Hepatocyte (in vitro differentiated cells): ENCODE measurements at regions not wholly inside any gene's neighbourhood (a gene's known extent, or its start where the extent isn't known, plus 50 kb on each side); places are given as distances from the start of the nearest gene placed in this dataset.

ENCODE experiments used
- DNase-seq: peaks from one replicate; pipeline ENCODE4 v3.0.0-alpha.2; 2016; ENCODE audit warnings: low spot score
- H2AFZ ChIP-seq: fragments of 200-600 bp; sonication (generic); 2 replicates; pipeline ENCODE4 v1.6.0; 2016; ENCODE audit warnings: antibody characterized with exemption, mild to moderate bottlenecking
- H3K27ac ChIP-seq: fragments of 200-600 bp; sonication (generic); 2 replicates; pipeline ENCODE4 v1.5.1; 2016; ENCODE audit warnings: mild to moderate bottlenecking
- H3K27me3 ChIP-seq: fragments of 200-600 bp; sonication (generic); 2 replicates; pipeline ENCODE4 v1.6.1; 2016
- H3K36me3 ChIP-seq: fragments of 200-600 bp; sonication (generic); replicated peaks from 2 replicates; pipeline ENCODE4 v1.5.1; 2016; ENCODE audit warnings: low read depth; ENCODE audit not compliant: insufficient read depth
- H3K4me1 ChIP-seq: fragments of 200-600 bp; sonication (generic); 2 replicates; pipeline ENCODE4 v1.5.1; 2016; ENCODE audit warnings: mild to moderate bottlenecking, moderate library complexity; ENCODE audit not compliant: insufficient read depth
- H3K4me2 ChIP-seq: fragments of 200-600 bp; sonication (generic); 2 replicates; pipeline ENCODE4 v1.6.0; 2016
- H3K4me3 ChIP-seq: fragments of 200-600 bp; sonication (generic); 2 replicates; pipeline ENCODE4 v1.5.1; 2016; ENCODE audit warnings: mild to moderate bottlenecking
- H3K79me2 ChIP-seq: fragments of 200-600 bp; sonication (generic); 2 replicates; pipeline ENCODE4 v1.6.0; 2017; ENCODE audit warnings: mild to moderate bottlenecking
- H3K9me2 ChIP-seq: fragments of 200-600 bp; sonication (generic); replicated peaks from 2 replicates; pipeline ENCODE4 v1.6.0; 2017; ENCODE audit warnings: mild to moderate bottlenecking; ENCODE audit not compliant: insufficient read depth
- H3K9me3 ChIP-seq: fragments of 200-600 bp; sonication (generic); 2 replicates; pipeline ENCODE4 v1.5.1; 2016; ENCODE audit warnings: low read depth, mild to moderate bottlenecking
- H4K20me1 ChIP-seq: fragments of 200-600 bp; sonication (generic); 2 replicates; pipeline ENCODE4 v1.6.0; 2016; ENCODE audit warnings: mild to moderate bottlenecking; ENCODE audit not compliant: insufficient read depth, poor library complexity, severe bottlenecking
- EZH2 ChIP-seq: fragments of 200-600 bp; sonication (generic); IDR thresholded peaks from 2 replicates; pipeline ENCODE4 v1.6.1; 2016; ENCODE audit warnings: antibody characterized with exemption, mild to moderate bottlenecking, borderline replicate concordance
- EZH2phosphoT487 ChIP-seq: fragments of 200-600 bp; sonication (generic); IDR thresholded peaks from one replicate; pipeline ENCODE4 v1.6.1; 2018; ENCODE audit warnings: antibody characterized with exemption, mild to moderate bottlenecking, low read depth, moderate library complexity; ENCODE audit not compliant: unreplicated experiment, severe bottlenecking
- WGBS: methylation state at CpG from one replicate; pipeline ENCODE4 v1.1.6; 2016; ENCODE audit warnings: low lambda C conversion rate; ENCODE audit errors: missing lambda C conversion rate; 5-methylcytosine and 5-hydroxymethylcytosine counted together
- TF ChIP-seq, protein P1 (sequence below): fragments of 200-600 bp; sonication (generic); IDR thresholded peaks from 2 replicates; pipeline ENCODE4 v1.5.1; 2016; ENCODE audit warnings: antibody characterized with exemption, mild to moderate bottlenecking; ENCODE audit not compliant: poor library complexity

DNA sequence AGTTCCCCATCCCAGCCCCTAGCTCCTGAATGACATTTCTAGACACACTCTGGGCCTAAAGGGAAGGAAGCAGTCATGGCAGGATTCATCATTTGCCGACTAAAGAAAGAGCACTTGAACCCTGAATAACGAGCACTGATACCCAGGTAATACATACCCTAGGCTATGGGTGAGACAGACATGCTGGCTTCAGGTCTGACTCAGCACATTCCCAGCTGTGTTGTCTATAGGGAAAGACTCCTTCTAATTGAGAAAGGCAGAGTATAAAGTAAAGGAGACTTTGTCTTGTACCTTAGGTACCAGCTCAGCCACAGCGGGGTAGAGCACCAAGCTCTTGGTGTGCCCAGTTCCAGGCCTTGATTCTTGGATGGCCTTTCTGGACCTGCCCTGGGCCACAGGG is 870.5 kb downstream of the PDCD6IP start:
- no peak overlapping the region for H3K4me2 ChIP-seq
- no peak overlapping the region for H2AFZ ChIP-seq
- H3K9me2 ChIP-seq = no peaks in the 10 kb centered on the region

DNA sequence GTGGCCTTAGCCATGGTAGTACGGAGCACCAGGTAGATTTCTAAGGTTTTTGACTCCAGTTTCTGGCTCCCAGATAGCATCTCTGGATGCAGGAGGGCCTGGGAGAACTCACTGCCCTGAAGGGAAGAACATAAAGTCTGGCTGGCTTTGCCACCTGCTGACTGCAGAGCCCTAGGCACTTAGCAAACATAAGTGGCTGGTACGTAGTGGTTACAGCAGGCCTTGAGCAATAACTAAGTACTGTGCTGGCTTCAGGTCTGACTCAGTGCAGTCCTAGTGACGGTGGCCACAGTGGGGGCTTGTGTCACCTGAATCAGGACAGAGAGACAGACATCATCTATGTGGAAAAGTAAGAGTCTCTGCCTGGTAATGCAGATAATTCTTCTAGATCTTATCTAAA is 871.1 kb downstream of the PDCD6IP start:
- no peak for TF ChIP-seq EZH2
- Histone ChIP-seq H2AFZ (no peak overlapping the region), H3K36me3 (no peaks in the 10 kb centered on the region), H3K4me3 (no peak overlapping the region), H3K4me2 (no peak overlapping the region), H3K27me3 (no peaks in the 10 kb centered on the region), H4K20me1 (no peaks in the 10 kb centered on the region), H3K9me2 (no peaks in the 10 kb centered on the region), H3K4me1 (no peaks in the 10 kb centered on the region), H3K27ac (no peak overlapping the region), H3K79me2 (no peaks in the 10 kb centered on the region), H3K9me3 (no peaks in the 10 kb centered on the region)
- no peak for DNase-seq
- WGBS = 77% methylated on average over 3 of the region's 3 CpGs

More for the DNA sequence above, 870.5 kb downstream of the PDCD6IP start:
- H3K36me3 ChIP-seq = no peaks in the 10 kb centered on the region
- no peaks in the 10 kb centered on the region for H4K20me1 ChIP-seq
- no peaks in the 10 kb centered on the region for H3K4me1 ChIP-seq
- H3K9me3 ChIP-seq = no peaks in the 10 kb centered on the region
- H3K27ac ChIP-seq = no peak overlapping the region
- 73% methylated on average over 3 of the region's 3 CpGs for WGBS
- no peak for DNase-seq
- H3K27me3 ChIP-seq = no peaks in the 10 kb centered on the region
- H3K79me2 ChIP-seq = no peaks in the 10 kb centered on the region
- H3K4me3 ChIP-seq = no peak overlapping the region
- no peak for TF ChIP-seq EZH2
- TF ChIP-seq, protein P1, sequence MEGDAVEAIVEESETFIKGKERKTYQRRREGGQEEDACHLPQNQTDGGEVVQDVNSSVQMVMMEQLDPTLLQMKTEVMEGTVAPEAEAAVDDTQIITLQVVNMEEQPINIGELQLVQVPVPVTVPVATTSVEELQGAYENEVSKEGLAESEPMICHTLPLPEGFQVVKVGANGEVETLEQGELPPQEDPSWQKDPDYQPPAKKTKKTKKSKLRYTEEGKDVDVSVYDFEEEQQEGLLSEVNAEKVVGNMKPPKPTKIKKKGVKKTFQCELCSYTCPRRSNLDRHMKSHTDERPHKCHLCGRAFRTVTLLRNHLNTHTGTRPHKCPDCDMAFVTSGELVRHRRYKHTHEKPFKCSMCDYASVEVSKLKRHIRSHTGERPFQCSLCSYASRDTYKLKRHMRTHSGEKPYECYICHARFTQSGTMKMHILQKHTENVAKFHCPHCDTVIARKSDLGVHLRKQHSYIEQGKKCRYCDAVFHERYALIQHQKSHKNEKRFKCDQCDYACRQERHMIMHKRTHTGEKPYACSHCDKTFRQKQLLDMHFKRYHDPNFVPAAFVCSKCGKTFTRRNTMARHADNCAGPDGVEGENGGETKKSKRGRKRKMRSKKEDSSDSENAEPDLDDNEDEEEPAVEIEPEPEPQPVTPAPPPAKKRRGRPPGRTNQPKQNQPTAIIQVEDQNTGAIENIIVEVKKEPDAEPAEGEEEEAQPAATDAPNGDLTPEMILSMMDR = no peak
- no peak for TF ChIP-seq EZH2phosphoT487

DNA sequence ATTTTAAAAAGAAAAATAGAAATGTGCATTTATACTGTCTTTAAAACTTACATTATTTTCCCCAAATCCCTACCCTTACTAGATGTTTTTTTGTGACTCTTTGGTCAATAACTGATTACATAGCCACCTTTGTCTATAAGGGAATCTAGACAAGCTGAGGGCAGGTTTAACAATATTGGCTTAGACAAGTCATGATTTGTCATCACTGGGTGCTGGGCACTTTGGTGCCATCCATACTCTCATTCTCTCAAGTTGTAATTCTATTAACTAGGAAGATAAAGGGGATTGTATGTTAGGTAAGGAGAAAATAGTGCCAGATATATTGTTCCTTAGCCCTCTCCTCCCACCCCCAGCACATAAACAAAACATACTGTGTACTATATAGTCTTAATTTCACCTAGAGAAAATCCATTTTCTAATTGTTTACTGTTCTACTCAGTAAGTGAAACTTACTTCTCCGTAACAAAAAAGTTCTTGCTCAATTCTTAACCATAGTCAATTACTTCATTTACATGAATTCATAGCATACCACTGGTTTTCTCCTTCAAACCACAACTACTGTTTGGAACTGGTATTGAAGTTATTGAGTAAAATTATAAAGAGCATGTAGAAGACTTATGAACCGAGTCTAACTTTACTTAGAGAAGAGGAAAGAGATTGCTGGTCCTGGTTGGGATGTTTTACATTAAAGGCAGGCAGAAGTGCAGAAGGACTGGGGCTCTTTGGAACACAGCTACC is 877.1 kb downstream of the PDCD6IP start:
- no peak overlapping the region for H3K4me3 ChIP-seq

DNA sequence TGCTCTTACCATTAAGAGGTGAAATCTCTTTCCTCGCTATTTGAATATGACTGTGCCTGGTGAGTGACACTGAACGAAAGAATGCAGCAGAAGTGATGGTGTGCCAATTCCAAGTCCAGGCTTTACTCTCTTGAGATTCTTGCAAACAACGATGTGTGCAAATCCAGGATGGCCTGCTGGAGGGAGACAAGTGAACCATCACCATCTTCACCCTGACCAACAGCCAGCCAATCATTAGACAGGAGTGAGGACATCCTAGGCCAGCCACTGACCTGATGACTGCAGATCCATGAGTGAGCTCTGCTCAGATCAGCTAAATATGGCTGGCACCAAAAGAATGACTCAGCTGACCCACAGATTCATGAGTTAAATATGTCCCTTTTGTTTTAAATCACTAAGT is 878.0 kb downstream of the PDCD6IP start:
- H3K27ac ChIP-seq = no peak overlapping the region
- DNase-seq = no peak
- H2AFZ ChIP-seq = no peak overlapping the region
- no peaks in the 10 kb centered on the region for H3K9me3 ChIP-seq
- H3K79me2 ChIP-seq = no peaks in the 10 kb centered on the region
- no peaks in the 10 kb centered on the region for H4K20me1 ChIP-seq
- H3K27me3 ChIP-seq = no peaks in the 10 kb centered on the region
- H3K4me3 ChIP-seq = no peak overlapping the region
- WGBS = 94% methylated on average over 3 of the region's 3 CpGs
- H3K36me3 ChIP-seq = no peaks in the 10 kb centered on the region
- H3K9me2 ChIP-seq = no peaks in the 10 kb centered on the region
- TF ChIP-seq EZH2 = no peak
- TF ChIP-seq, protein P1 = no peak
- TF ChIP-seq EZH2phosphoT487 = no peak
- peaks cover 17% of the 10 kb centered on the region for H3K4me1 ChIP-seq
- no peak overlapping the region for H3K4me2 ChIP-seq

More for the DNA sequence above, 877.1 kb downstream of the PDCD6IP start:
- Histone ChIP-seq H3K27me3 (no peaks in the 10 kb centered on the region), H3K36me3 (no peaks in the 10 kb centered on the region), H3K79me2 (no peaks in the 10 kb centered on the region), H3K9me3 (no peaks in the 10 kb centered on the region), H2AFZ (no peak overlapping the region), H3K27ac (no peak overlapping the region), H3K4me2 (no peak overlapping the region), H4K20me1 (no peaks in the 10 kb centered on the region), H3K9me2 (no peaks in the 10 kb centered on the region), H3K4me1 (peaks cover 17% of the 10 kb centered on the region)
- no peak for DNase-seq
- WGBS = 78% methylated on average over 2 of the region's 2 CpGs
- no peak for TF ChIP-seq EZH2phosphoT487
- no peak for TF ChIP-seq EZH2
- TF ChIP-seq, protein P1 = no peak
